IMR-90 (cell line): ENCODE measurements at regions not wholly inside any gene's neighbourhood (a gene's known extent, or its start where the extent isn't known, plus 50 kb on each side); places are given as distances from the start of the nearest gene placed in this dataset.

Experiments used
- ATAC-seq: fragments of 200-7000 bp; cut with Tn5 transposase; 2 replicates; pipeline ENCODE4 v1.9.1; 2020; ENCODE audit warnings: low read depth, mild to moderate bottlenecking, moderate library complexity
- BruUV-seq: library from RNA; stranded (reverse); fragments of 400-500 nt; replicated peaks from 2 replicates; lab custom pipeline; 2021; lab: Mats Ljungman, UMichigan
- CTCF ChIA-PET: fragments of 300-600 bp; formaldehyde crosslinking; extraction: SDS; loops from one replicate; lab custom pipeline; 2021; ENCODE audit warnings: antibody characterized with exemption; lab: Yijun Ruan, JAX
- POLR2A ChIA-PET: fragments of 300-600 bp; sonication (Branson Sonifier 250); formaldehyde crosslinking; loops from one replicate; lab custom pipeline; 2022; ENCODE audit warnings: antibody characterized with exemption; ENCODE audit not compliant: unreplicated experiment; lab: Charles Lee
- DNase-seq: peaks from one replicate; pipeline ENCODE4 v3.0.0; 2013
- H2AFZ ChIP-seq: replicated peaks from 2 replicates; pipeline ENCODE3; 2013; ENCODE audit warnings: low read length, mild to moderate bottlenecking; ENCODE audit not compliant: poor library complexity
- H2AK5ac ChIP-seq: 2 replicates; pipeline ENCODE4 v1.6.1; 2013; ENCODE audit warnings: low read depth, low read length, inconsistent platforms
- H2AK9ac ChIP-seq: replicated peaks from 2 replicates; pipeline ENCODE3; 2013; ENCODE audit warnings: mild to moderate bottlenecking, low read depth, low read length, moderate library complexity; ENCODE audit not compliant: poor library complexity
- H2BK120ac ChIP-seq: 2 replicates; pipeline ENCODE4 v1.6.1; 2013; ENCODE audit warnings: low read depth, low read length, inconsistent platforms
- H2BK15ac ChIP-seq: 3 replicates; pipeline ENCODE4 v1.6.1; 2013; ENCODE audit warnings: low read depth, low read length, inconsistent platforms
- H2BK20ac ChIP-seq: 2 replicates; pipeline ENCODE4 v1.6.1; 2013; ENCODE audit warnings: low read depth, mild to moderate bottlenecking, inconsistent platforms, low read length, moderate library complexity
- H2BK5ac ChIP-seq: 2 replicates; pipeline ENCODE4 v1.6.1; 2013; ENCODE audit warnings: mild to moderate bottlenecking, low read depth, low read length, inconsistent platforms; ENCODE audit not compliant: poor library complexity, severe bottlenecking
- H3K14ac ChIP-seq: replicated peaks from 2 replicates; pipeline ENCODE4 v1.6.1; 2013; ENCODE audit warnings: low read depth, low read length, inconsistent platforms
- H3K18ac ChIP-seq: 2 replicates; pipeline ENCODE4 v1.6.1; 2013; ENCODE audit warnings: low read depth, low read length, control low read depth
- H3K23ac ChIP-seq: 2 replicates; pipeline ENCODE4 v1.6.1; 2013; ENCODE audit warnings: low read depth, low read length, inconsistent platforms
- H3K27ac ChIP-seq: 2 replicates; pipeline ENCODE4 v1.5.1; 2013; ENCODE audit warnings: mild to moderate bottlenecking, control low read depth, low read length; ENCODE audit not compliant: insufficient read depth
- H3K27me3 ChIP-seq: 2 replicates; pipeline ENCODE4 v1.6.1; 2013; ENCODE audit warnings: low read length; ENCODE audit not compliant: control insufficient read depth, insufficient read depth
- H3K36me3 ChIP-seq: 2 replicates; pipeline ENCODE4 v1.6.1; 2013; ENCODE audit warnings: low read length, mixed read lengths; ENCODE audit not compliant: control insufficient read depth, insufficient read depth
- H3K4ac ChIP-seq: 2 replicates; pipeline ENCODE4 v1.6.1; 2013; ENCODE audit warnings: low read depth, low read length, inconsistent platforms
- H3K4me1 ChIP-seq: 2 replicates; pipeline ENCODE4 v1.6.1; 2013; ENCODE audit warnings: low read length, mixed read lengths; ENCODE audit not compliant: control insufficient read depth, insufficient read depth
- H3K4me2 ChIP-seq: 2 replicates; pipeline ENCODE4 v1.6.1; 2013; ENCODE audit warnings: low read depth, mild to moderate bottlenecking, control low read depth, low read length, moderate library complexity
- H3K4me3 ChIP-seq: 2 replicates; pipeline ENCODE4 v1.5.1; 2013; ENCODE audit warnings: low read depth, mild to moderate bottlenecking, control low read depth, low read length, moderate library complexity; ENCODE audit not compliant: insufficient read depth
- H3K56ac ChIP-seq: 2 replicates; pipeline ENCODE4 v1.6.1; 2013; ENCODE audit warnings: low read length, inconsistent platforms; ENCODE audit not compliant: insufficient read depth; ENCODE audit errors: extremely low read depth
- H3K79me1 ChIP-seq, 2 experiments: 2 replicates each; pipeline ENCODE4 v1.6.1; 2013; ENCODE audit warnings: low read length in 2 of 2, inconsistent platforms in 1 of 2, low read depth in 1 of 2
- H3K9ac ChIP-seq: 2 replicates; pipeline ENCODE4 v1.6.1; 2013; ENCODE audit warnings: low read depth, low read length, control low read depth
- H3K9me1 ChIP-seq: 2 replicates; pipeline ENCODE4 v1.6.1; 2013; ENCODE audit warnings: low read length, inconsistent platforms; ENCODE audit not compliant: insufficient read depth
- H3K9me3 ChIP-seq: 2 replicates; pipeline ENCODE4 v1.6.1; 2013; ENCODE audit warnings: low read length; ENCODE audit not compliant: control insufficient read depth, insufficient read depth
- H4K20me1 ChIP-seq: 2 replicates; pipeline ENCODE4 v1.6.1; 2013; ENCODE audit warnings: low read length, inconsistent platforms; ENCODE audit not compliant: insufficient read depth
- H4K5ac ChIP-seq: 2 replicates; pipeline ENCODE4 v1.6.1; 2013; ENCODE audit warnings: mild to moderate bottlenecking, low read depth, low read length, control low read depth
- H4K8ac ChIP-seq, 2 experiments: 2 replicates each; pipeline ENCODE4 v1.6.1; 2013; ENCODE audit warnings: low read depth in 2 of 2, low read length in 2 of 2, control low read depth in 1 of 2, inconsistent platforms in 1 of 2
- H4K91ac ChIP-seq: 2 replicates; pipeline ENCODE4 v1.6.1; 2013; ENCODE audit warnings: low read depth, low read length, inconsistent platforms; ENCODE audit not compliant: insufficient read depth
- BHLHE40 ChIP-seq: fragments of 150-350 bp; IDR thresholded peaks from 2 replicates; pipeline ENCODE4 v1.6.1; 2016; ENCODE audit warnings: mild to moderate bottlenecking, low read depth, low read length
- CEBPB ChIP-seq: IDR thresholded peaks from 2 replicates; pipeline ENCODE4 v1.6.1; 2012; ENCODE audit warnings: low read depth, low read length, improper control_type of control experiment
- CHD1 ChIP-seq: IDR thresholded peaks from 2 replicates; pipeline ENCODE4 v1.6.1; 2012; ENCODE audit warnings: low read depth, low read length, improper control_type of control experiment
- MAFK ChIP-seq: IDR thresholded peaks from 2 replicates; pipeline ENCODE4 v1.6.1; 2012; ENCODE audit warnings: low read depth, low read length, improper control_type of control experiment
- MAZ ChIP-seq: IDR thresholded peaks from 2 replicates; pipeline ENCODE4 v1.6.1; 2012; ENCODE audit warnings: low read depth, mild to moderate bottlenecking, low read length, improper control_type of control experiment, moderate library complexity, borderline replicate concordance
- MXI1 ChIP-seq: IDR thresholded peaks from 2 replicates; pipeline ENCODE4 v1.6.1; 2012; ENCODE audit warnings: low read depth, mild to moderate bottlenecking, low read length, moderate library complexity, borderline replicate concordance
- RAD21 ChIP-seq: IDR thresholded peaks from 2 replicates; pipeline ENCODE4 v1.6.1; 2012; ENCODE audit warnings: low read length, improper control_type of control experiment
- RCOR1 ChIP-seq: IDR thresholded peaks from 2 replicates; pipeline ENCODE4 v1.6.1; 2012; ENCODE audit warnings: mild to moderate bottlenecking, low read length, improper control_type of control experiment; ENCODE audit not compliant: insufficient replicate concordance
- RFX5 ChIP-seq: IDR thresholded peaks from 2 replicates; pipeline ENCODE4 v1.8.0; 2012; ENCODE audit warnings: low read depth, mild to moderate bottlenecking, low read length, moderate library complexity
- WGBS, 2 experiments: methylation state at CpG; one replicate each; pipeline versions ENCODE4 v1.1.5 to v1.1.7; 2013; ENCODE audit warnings: missing lambda C conversion rate in 2 of 2; ENCODE audit not compliant: insufficient read length in 1 of 2; ENCODE audit errors: extremely low coverage in 2 of 2; 5-methylcytosine and 5-hydroxymethylcytosine counted together
- dilution Hi-C: fragments of 300-500 bp; cut with HindIII; formaldehyde crosslinking; loops from one replicate; pipeline ENCODE4 v1.14.3; 2018; ENCODE audit warnings: low sequenced_read_pairs; ENCODE audit not compliant: unreplicated experiment
- in situ Hi-C: fragments of 300-500 bp; cut with MboI; formaldehyde crosslinking; loops from 3 replicates; pipeline ENCODE4 v1.14.3; 2019; ENCODE audit warnings: low sequenced_read_pairs, inconsistent platforms, mixed read lengths
- intact Hi-C: fragments of 100-400 bp; cut with micrococcal nuclease; formaldehyde crosslinking; loops from 2 replicates; pipeline ENCODE4 v1.10.0; 2022
- TF ChIP-seq, protein P1 (sequence below): conservative IDR thresholded peaks from 2 replicates; pipeline ENCODE4 v1.5.1; 2012; ENCODE audit warnings: mild to moderate bottlenecking, low read depth, low read length, improper control_type of control experiment
- TF ChIP-seq, protein P2 (sequence below): fragments of 150-350 bp; IDR thresholded peaks from 2 replicates; pipeline ENCODE4 v1.6.1; 2016; ENCODE audit warnings: low read depth, mild to moderate bottlenecking, low read length, moderate library complexity, borderline replicate concordance
- TF ChIP-seq, protein P3 (sequence below): fragments of 150-350 bp; IDR thresholded peaks from 2 replicates; pipeline ENCODE4 v1.6.1; 2017; ENCODE audit warnings: mild to moderate bottlenecking, antibody characterized with exemption, low read length, low read depth

DNA sequence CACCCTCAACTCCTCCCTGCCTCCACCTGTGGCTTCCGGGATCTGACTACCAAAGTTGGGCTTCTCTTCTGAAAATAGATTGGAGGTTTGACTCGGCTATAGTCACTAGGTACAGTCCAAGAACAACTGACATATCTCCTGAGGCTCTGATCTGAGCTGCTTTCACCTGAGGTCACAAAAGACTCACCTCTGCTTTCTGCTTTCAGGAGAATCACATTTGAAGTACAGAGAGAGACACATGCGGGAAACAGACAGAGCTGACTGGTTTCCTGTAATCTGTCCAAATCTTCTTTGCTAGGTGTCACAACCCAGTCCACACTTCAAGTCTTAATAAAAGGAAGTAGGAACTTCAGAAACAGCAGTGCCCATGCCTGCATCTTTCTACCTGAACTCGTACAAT lies 245.4 kb upstream of the CHRM3 start:
- no peaks in the 10 kb centered on the region for H3K27me3 ChIP-seq
- H3K27ac ChIP-seq: no peak overlapping the region
- no peak overlapping the region for H2BK120ac ChIP-seq
- H3K9me1 ChIP-seq: no peaks in the 10 kb centered on the region
- H3K4me3 ChIP-seq: no peak overlapping the region
- DNase-seq (no peak), ATAC-seq (no peak)
- intact Hi-C loops: no loop called here
- no peaks in the 10 kb centered on the region for H3K79me1 ChIP-seq
- H3K4ac ChIP-seq: no peak overlapping the region
- H4K20me1 ChIP-seq: no peaks in the 10 kb centered on the region
- no peak overlapping the region for H2BK5ac ChIP-seq
- no peak overlapping the region for H2AK9ac ChIP-seq
- CTCF ChIA-PET: no interaction called here
- H3K36me3 ChIP-seq: no peaks in the 10 kb centered on the region
- H3K9me3 ChIP-seq: peaks cover 13% of the 10 kb centered on the region
- H3K18ac ChIP-seq: no peak overlapping the region
- no peak overlapping the region for H4K91ac ChIP-seq
- no peak overlapping the region for H3K14ac ChIP-seq
- no TSS peak for BruUV-seq
- H3K4me1 ChIP-seq: no peaks in the 10 kb centered on the region
- H4K8ac ChIP-seq: no peak overlapping the region
- no peak overlapping the region for H2AFZ ChIP-seq
- no peak overlapping the region for H3K4me2 ChIP-seq
- H3K23ac ChIP-seq: no peak overlapping the region
- H4K5ac ChIP-seq: no peak overlapping the region
- H3K9ac ChIP-seq: no peak overlapping the region
- no peak overlapping the region for H2BK15ac ChIP-seq
- no peak overlapping the region for H2BK20ac ChIP-seq
- no peak overlapping the region for H3K56ac ChIP-seq
- 60% methylated on average over 1 of the region's 4 CpGs; no CpG with 5 or more reads in 1 of the 2 experiments for WGBS, 2 experiments
- dilution Hi-C loops: no loop called here
- TF ChIP-seq, protein P1, sequence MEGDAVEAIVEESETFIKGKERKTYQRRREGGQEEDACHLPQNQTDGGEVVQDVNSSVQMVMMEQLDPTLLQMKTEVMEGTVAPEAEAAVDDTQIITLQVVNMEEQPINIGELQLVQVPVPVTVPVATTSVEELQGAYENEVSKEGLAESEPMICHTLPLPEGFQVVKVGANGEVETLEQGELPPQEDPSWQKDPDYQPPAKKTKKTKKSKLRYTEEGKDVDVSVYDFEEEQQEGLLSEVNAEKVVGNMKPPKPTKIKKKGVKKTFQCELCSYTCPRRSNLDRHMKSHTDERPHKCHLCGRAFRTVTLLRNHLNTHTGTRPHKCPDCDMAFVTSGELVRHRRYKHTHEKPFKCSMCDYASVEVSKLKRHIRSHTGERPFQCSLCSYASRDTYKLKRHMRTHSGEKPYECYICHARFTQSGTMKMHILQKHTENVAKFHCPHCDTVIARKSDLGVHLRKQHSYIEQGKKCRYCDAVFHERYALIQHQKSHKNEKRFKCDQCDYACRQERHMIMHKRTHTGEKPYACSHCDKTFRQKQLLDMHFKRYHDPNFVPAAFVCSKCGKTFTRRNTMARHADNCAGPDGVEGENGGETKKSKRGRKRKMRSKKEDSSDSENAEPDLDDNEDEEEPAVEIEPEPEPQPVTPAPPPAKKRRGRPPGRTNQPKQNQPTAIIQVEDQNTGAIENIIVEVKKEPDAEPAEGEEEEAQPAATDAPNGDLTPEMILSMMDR: no peak
- TF ChIP-seq BHLHE40 (no peak), RAD21 (no peak), RFX5 (no peak), MAZ (no peak), RCOR1 (no peak), MXI1 (no peak), CHD1 (no peak), MAFK (no peak), CEBPB (no peak)
- TF ChIP-seq, protein P2, sequence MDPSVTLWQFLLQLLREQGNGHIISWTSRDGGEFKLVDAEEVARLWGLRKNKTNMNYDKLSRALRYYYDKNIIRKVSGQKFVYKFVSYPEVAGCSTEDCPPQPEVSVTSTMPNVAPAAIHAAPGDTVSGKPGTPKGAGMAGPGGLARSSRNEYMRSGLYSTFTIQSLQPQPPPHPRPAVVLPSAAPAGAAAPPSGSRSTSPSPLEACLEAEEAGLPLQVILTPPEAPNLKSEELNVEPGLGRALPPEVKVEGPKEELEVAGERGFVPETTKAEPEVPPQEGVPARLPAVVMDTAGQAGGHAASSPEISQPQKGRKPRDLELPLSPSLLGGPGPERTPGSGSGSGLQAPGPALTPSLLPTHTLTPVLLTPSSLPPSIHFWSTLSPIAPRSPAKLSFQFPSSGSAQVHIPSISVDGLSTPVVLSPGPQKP: no peak
- TF ChIP-seq, protein P3, sequence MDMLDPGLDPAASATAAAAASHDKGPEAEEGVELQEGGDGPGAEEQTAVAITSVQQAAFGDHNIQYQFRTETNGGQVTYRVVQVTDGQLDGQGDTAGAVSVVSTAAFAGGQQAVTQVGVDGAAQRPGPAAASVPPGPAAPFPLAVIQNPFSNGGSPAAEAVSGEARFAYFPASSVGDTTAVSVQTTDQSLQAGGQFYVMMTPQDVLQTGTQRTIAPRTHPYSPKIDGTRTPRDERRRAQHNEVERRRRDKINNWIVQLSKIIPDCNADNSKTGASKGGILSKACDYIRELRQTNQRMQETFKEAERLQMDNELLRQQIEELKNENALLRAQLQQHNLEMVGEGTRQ: no peak
- in situ Hi-C loops: no loop called here
- POLR2A ChIA-PET: no interaction called here
- H2AK5ac ChIP-seq: no peak overlapping the region
